SIG-M5 treated with dmso at 0.1 percent for 504 hours (cell line): ENCODE measurements at regions not wholly inside any gene's neighbourhood (a gene's known extent, or its start where the extent isn't known, plus 50 kb on each side); places are given as distances from the start of the nearest gene placed in this dataset.

Experiments used
- DNase-seq: peaks from one replicate; lab custom pipeline; 2025; ENCODE audit not compliant: unreplicated experiment; lab: John Stamatoyannopoulos, UW

DNA sequence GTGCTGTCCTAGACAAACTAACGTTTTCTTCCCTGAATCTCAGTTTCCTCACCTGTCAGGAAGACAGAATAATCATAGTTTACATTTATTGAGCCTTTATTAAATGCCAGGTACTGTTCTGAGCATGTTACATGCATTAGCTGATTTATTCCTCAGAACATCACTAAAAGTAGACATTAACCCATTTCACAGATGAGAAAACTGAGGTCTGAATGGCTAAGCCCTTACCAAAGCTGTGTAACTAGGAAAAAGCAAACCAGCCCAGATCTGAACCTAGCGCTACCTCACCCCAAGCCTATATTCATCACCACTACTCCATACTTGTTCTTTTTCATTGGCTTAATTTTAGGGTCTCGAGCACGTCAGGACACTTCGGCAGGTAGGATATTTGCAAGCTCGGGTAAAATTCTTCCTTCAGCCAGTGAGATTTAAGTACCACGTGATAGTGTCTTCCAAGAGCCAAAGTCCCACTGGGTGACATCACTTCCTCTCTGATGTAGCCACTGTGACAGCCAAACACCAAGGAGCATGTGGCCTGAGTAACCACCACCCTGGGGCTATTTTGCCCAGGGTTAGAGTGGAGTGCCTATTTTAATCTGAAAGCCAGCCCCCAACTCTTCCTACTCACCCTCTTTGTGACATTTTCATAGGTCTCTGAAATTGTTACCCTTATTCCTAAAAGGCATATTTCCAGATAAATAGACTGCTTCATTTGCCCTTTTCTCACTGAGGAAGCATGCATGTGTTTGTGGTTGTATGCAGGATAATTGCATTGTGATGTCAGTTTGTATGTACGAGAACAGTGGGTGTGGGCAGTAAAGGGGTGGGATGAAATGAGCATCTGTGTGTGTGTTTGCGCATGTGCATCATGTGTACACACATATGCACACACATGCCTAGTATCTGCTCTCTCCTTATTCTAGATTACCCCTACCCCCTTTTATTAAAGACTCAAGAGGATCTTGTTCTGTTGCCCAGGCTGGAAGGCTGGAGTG, 62.2 kb upstream of the WSCD2 start:
- DNase-seq = no peak

DNA sequence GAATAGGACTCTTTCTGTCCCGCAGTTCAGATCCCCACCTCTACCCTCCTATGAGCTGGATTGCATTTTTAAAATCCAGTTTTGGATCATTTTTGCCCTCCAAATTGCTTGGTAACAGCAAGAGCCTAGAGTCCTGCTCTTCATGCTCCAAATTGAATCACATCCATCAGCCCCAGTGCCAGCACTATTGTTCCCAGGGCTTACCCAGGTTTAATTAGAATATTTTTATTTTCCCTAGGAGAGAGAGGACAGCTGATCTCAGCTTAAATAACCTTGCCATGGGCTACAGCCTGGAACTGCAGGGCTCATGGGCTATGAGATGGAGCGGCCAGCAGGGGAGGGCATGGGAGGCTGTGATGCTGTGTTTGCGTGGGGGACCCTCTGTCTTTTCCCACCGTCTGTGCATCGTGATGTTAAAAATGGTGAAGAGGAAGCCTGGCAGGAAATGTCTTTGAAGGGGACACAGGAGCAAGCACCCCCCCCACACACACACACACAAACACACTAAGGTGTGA, 59.4 kb upstream of the WSCD2 start:
- no peak for DNase-seq

DNA sequence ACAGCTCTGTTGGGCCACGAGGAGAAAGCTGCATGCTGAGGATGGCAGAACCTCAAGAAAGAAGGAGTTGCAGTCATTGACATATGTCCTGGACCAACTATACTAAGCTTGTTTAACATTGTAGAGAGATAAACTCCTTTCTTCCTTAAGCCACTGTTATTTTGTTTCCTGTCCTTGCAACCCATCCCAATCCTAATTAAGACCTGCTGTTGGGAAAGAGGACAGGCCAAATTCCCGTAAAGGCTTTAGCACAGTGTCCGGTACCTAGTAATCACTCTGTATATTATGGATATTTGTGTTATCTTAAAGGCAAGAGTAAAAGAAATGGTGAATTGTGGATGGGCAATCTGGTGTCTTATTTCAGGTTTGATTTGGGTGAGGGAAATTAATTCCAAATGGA, 53.5 kb upstream of the WSCD2 start:
- no peak for DNase-seq

DNA sequence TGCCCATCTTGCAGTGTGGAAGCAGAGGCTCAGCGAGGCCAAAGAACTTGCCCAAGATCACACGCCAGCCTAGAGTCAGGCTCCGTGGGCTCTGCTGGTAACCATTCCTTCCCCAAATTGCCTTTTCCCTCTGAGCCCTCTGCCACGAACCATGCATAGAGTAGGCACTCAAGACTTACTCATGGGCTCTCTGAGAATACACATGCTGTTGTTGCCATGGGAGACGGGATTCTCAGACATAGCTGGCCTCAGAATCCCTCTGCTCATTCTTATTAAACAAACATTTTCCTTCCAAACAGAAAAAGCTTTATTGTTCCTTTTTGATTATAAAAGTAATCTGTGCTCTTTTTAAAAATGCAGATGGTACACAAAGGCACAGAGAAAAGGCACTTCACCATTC, 52.5 kb upstream of the WSCD2 start:
- no peak for DNase-seq

DNA sequence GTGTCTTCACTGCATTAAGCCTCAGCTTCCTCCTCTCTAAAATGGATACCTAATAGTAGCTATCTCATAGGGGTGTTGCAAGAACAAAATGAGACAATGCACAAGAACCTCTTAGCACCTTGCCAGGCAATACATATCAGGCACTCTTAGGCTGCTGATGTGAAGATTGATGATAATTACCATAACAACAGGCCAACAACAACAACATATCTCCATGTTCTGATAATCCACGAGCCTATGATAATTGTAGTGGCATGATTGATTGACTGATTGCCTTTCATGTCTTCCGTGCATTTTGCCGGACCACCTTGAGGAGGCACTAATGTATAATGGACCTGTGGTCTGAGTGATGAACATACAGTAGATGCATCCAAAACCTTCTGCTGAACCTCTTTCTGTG, 50.7 kb upstream of the WSCD2 start:
- no peak for DNase-seq
